PFSK-1 (cell line): ENCODE measurements at regions not wholly inside any gene's neighbourhood (a gene's known extent, or its start where the extent isn't known, plus 50 kb on each side); places are given as distances from the start of the nearest gene placed in this dataset.

Source experiments
- FOXP2 ChIP-seq: optimal IDR thresholded peaks from 2 replicates; pipeline ENCODE3; 2011; ENCODE audit warnings: borderline replicate concordance, control low read depth, inconsistent platforms; ENCODE audit not compliant: insufficient read depth; ENCODE audit errors: extremely low read length, extremely low read depth
- POLR2AphosphoS5 ChIP-seq: IDR thresholded peaks from 2 replicates; pipeline ENCODE4 v1.6.1; 2012; ENCODE audit warnings: low read depth, mild to moderate bottlenecking, control low read depth, low read length, moderate library complexity
- SIN3A ChIP-seq: IDR thresholded peaks from 2 replicates; pipeline ENCODE4 v1.6.1; 2012; ENCODE audit warnings: mild to moderate bottlenecking, low read length, moderate library complexity, borderline replicate concordance; ENCODE audit not compliant: insufficient read depth
- TAF1 ChIP-seq: IDR thresholded peaks from 2 replicates; pipeline ENCODE4 v1.6.1; 2012; ENCODE audit warnings: low read length, control low read depth, borderline replicate concordance; ENCODE audit not compliant: insufficient read depth
- TF ChIP-seq, protein P1 (sequence below), 2 experiments: IDR thresholded peaks; 2 replicates each; pipeline versions ENCODE4 v1.6.1 to v1.8.0; 2011 to 2012; ENCODE audit warnings: low read depth in 2 of 2, low read length in 2 of 2, control low read depth in 1 of 2, inconsistent platforms in 1 of 2, mild to moderate bottlenecking in 1 of 2, moderate library complexity in 1 of 2; ENCODE audit not compliant: insufficient read depth in 1 of 2

- TF ChIP-seq TAF1 (peak; percentile 24; the same call in 1 of the 2 replicates), FOXP2 (no peak), POLR2AphosphoS5 (peak; percentile 25; the same call in 1 of the 2 replicates), SIN3A (peak; percentile 32; the same call in 1 of the 2 replicates)
Observed at GRCh38 chr13:93108111-93108601, 118.5 kb upstream of the GPC6 start.

GRCh38 chr13:93116809-93117208, 109.8 kb upstream of the GPC6 start:
- no peak for TF ChIP-seq POLR2AphosphoS5
- TF ChIP-seq, protein P1, sequence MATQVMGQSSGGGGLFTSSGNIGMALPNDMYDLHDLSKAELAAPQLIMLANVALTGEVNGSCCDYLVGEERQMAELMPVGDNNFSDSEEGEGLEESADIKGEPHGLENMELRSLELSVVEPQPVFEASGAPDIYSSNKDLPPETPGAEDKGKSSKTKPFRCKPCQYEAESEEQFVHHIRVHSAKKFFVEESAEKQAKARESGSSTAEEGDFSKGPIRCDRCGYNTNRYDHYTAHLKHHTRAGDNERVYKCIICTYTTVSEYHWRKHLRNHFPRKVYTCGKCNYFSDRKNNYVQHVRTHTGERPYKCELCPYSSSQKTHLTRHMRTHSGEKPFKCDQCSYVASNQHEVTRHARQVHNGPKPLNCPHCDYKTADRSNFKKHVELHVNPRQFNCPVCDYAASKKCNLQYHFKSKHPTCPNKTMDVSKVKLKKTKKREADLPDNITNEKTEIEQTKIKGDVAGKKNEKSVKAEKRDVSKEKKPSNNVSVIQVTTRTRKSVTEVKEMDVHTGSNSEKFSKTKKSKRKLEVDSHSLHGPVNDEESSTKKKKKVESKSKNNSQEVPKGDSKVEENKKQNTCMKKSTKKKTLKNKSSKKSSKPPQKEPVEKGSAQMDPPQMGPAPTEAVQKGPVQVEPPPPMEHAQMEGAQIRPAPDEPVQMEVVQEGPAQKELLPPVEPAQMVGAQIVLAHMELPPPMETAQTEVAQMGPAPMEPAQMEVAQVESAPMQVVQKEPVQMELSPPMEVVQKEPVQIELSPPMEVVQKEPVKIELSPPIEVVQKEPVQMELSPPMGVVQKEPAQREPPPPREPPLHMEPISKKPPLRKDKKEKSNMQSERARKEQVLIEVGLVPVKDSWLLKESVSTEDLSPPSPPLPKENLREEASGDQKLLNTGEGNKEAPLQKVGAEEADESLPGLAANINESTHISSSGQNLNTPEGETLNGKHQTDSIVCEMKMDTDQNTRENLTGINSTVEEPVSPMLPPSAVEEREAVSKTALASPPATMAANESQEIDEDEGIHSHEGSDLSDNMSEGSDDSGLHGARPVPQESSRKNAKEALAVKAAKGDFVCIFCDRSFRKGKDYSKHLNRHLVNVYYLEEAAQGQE (IDR thresholded peaks at IDR 0.05; ENCODE audit: insufficient read depth in 1 of 2, low read depth in 2 of 2, low read length in 2 of 2): no peak
- TF ChIP-seq TAF1: no peak
- TF ChIP-seq SIN3A: no peak
- no peak for TF ChIP-seq FOXP2

GRCh38 chr13:93118081-93118615, 108.5 kb upstream of the GPC6 start:
- TF ChIP-seq, protein P1 (IDR thresholded peaks at IDR 0.05; ENCODE audit: insufficient read depth in 1 of 2, low read depth in 2 of 2, low read length in 2 of 2): no peak
- TF ChIP-seq POLR2AphosphoS5 (no peak), SIN3A (no peak), FOXP2 (no peak), TAF1 (no peak)

DNA sequence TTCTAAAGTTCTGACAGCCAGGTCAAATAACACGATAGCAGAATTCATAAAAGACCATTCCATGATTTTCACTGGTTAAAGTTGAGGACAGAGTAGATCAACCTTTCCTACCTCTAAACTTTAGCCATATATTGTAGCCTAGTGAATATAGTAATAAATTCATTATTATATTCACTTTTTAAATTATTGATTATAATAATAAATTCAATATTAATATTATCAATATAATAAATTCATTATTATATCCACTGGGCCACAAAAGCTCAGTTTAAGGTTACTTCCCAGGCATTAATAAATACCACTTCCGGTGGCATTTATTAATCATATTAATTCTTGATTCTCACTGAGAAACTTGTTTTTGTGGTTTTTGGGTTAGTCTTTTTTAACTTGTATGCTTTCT, 85.7 kb upstream of the GPC6 start:
- TF ChIP-seq, protein P1 (IDR thresholded peaks at IDR 0.05; ENCODE audit: insufficient read depth in 1 of 2, low read depth in 2 of 2, low read length in 2 of 2): no peak
- TF ChIP-seq SIN3A (no peak), TAF1 (no peak), POLR2AphosphoS5 (no peak), FOXP2 (no peak)

DNA sequence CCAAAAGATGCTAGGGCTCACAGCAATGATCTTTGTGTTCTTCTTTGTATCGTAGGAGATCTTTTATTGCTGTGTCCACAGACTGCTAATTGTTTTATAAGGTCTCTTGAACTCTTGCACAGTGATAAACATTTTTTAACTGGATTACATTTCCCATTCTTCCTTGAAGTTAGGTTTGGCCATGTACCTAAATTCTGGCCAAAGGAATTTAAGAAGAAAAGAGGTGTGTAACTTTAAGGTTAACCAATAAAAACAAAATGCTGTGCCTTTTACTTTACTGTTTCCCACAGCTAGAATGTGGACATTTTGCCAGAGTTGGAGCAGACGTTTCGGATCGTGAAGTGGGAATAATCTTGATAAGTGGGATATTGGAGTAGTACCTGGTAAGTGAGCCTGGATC, 82.6 kb upstream of the GPC6 start:
- TF ChIP-seq SIN3A: no peak
- no peak for TF ChIP-seq POLR2AphosphoS5
- TF ChIP-seq, protein P1 (IDR thresholded peaks at IDR 0.05; ENCODE audit: insufficient read depth in 1 of 2, low read depth in 2 of 2, low read length in 2 of 2): no peak
- no peak for TF ChIP-seq FOXP2
- no peak for TF ChIP-seq TAF1
